ENCODE measurements at regions not wholly inside any gene's neighbourhood (a gene's known extent, or its start where the extent isn't known, plus 50 kb on each side); places are given as distances from the start of the nearest gene placed in this dataset.

DNA sequence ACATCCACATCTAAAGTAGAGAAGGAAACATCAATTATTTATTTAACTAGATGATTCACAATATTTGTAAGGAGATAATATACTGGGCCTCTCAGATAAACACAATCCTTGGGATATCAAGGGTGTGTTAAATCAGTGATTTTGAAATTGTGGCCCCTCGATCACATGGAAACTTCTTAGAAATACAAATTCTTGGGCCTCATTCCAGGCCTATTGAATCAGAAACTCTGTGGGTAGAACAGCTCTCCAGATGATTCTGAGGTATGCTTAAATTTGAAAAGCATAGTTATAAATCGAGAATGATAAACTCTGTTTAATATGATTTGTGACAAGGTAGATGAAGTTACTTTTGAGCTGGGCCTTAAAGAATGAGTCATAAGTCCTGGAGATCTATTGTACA lies 64.3 kb upstream of the GPR174 start:
- ChIA-PET POLR2A (no interaction called here), CTCF (interaction anchor here (0.8 to 1.9 kb wide), 2 partner anchors 10 to 82 kb away, joined by 3 to 5 read pairs; no protein-coding TSS in a partner anchor)
- TF ChIP-seq, protein P1, sequence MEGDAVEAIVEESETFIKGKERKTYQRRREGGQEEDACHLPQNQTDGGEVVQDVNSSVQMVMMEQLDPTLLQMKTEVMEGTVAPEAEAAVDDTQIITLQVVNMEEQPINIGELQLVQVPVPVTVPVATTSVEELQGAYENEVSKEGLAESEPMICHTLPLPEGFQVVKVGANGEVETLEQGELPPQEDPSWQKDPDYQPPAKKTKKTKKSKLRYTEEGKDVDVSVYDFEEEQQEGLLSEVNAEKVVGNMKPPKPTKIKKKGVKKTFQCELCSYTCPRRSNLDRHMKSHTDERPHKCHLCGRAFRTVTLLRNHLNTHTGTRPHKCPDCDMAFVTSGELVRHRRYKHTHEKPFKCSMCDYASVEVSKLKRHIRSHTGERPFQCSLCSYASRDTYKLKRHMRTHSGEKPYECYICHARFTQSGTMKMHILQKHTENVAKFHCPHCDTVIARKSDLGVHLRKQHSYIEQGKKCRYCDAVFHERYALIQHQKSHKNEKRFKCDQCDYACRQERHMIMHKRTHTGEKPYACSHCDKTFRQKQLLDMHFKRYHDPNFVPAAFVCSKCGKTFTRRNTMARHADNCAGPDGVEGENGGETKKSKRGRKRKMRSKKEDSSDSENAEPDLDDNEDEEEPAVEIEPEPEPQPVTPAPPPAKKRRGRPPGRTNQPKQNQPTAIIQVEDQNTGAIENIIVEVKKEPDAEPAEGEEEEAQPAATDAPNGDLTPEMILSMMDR (IDR thresholded peaks at IDR 0.05; ENCODE audit: control extremely low read depth, extremely low read depth, low read depth, missing control alignments): no peak
- DNase-seq (ENCODE audit: extremely low spot score): no peak

DNA sequence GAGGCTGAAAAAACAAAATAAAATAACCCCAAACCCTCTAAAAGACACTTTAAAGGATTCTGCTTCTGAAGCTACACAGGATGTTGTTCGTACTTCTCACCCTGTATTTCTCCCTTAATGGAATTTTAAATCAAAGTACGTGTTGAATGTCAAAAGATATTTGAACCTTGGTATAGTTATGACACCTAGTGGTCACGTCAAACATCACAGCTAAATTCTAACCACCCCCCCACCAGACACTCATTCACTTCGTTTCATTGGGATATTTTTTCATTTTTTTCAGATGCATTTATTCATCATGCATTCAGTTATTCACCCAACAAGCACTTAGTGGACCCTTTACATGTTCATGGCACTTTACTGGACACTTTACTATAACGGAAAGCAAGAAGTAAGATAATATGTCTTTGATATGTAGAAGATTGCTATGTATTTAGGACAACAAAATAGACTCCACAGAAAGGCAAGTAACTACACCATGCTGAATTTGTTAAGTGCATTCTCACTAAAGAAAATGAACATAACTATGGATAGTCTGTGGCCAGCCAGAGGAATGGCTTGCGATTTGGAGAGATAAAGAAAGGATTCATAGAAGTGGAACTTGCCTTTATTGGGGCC lies 62.5 kb upstream of the GPR174 start:
- POLR2A ChIA-PET: no interaction called here
- TF ChIP-seq, protein P1 (IDR thresholded peaks at IDR 0.05; ENCODE audit: control extremely low read depth, extremely low read depth, low read depth, missing control alignments): peak; percentile 38
- peak; percentile 26 for DNase-seq (ENCODE audit: extremely low spot score)
- CTCF ChIA-PET: interaction anchor here (0.9 to 2.1 kb wide), 7 partner anchors 10 to 331 kb away, joined by 3 to 7 read pairs (median 5); no protein-coding TSS in a partner anchor

DNA sequence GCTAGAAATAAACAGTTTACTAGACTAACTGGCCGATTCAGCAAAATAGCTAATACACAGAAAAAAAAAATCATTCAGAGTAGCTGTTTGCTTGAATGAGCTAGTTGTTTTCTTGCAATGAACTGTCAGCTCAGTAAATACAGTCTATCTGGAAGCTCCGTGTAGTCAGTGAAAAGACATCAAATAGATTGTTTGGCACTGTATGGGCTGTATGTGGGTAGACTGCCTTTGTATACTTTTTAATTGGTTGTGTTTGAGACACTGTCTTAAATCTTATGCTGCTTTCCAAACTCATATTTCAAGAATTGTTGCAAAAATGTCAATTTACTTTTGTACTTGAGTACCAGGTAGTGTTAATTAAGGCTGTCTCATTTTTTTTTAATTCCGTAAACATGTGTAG lies 61.6 kb upstream of the GPR174 start:
- POLR2A ChIA-PET: no interaction called here
- TF ChIP-seq, protein P1 (IDR thresholded peaks at IDR 0.05; ENCODE audit: control extremely low read depth, extremely low read depth, low read depth, missing control alignments): no peak
- no peak for DNase-seq (ENCODE audit: extremely low spot score)
- CTCF ChIA-PET: interaction anchor here (1.6 to 2.1 kb wide), 2 partner anchors 10 to 132 kb away, joined by 5 to 7 read pairs; no protein-coding TSS in a partner anchor

DNA sequence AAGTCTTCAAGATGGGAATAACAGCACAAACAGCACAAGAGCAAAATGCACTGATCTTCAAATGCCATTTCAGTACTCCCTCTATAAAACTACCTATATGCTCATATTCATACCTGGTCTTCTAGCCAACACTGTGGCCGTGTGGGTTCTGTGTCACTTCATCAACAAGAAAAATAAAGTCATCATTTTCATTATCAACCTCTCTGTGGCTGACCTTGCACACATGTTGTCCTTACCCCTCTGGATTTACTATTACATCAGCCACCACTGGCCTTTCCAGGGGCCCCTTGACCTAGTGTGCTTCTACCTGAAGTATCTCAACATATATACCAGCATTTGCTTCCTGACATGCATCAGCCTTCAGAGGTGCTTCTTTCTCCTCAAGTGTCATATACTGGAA lies 59.6 kb upstream of the GPR174 start:
- DNase-seq (ENCODE audit: extremely low spot score): no peak
- ChIA-PET POLR2A (no interaction called here), CTCF (no interaction called here)
- TF ChIP-seq, protein P1 (IDR thresholded peaks at IDR 0.05; ENCODE audit: control extremely low read depth, extremely low read depth, low read depth, missing control alignments): no peak

DNA sequence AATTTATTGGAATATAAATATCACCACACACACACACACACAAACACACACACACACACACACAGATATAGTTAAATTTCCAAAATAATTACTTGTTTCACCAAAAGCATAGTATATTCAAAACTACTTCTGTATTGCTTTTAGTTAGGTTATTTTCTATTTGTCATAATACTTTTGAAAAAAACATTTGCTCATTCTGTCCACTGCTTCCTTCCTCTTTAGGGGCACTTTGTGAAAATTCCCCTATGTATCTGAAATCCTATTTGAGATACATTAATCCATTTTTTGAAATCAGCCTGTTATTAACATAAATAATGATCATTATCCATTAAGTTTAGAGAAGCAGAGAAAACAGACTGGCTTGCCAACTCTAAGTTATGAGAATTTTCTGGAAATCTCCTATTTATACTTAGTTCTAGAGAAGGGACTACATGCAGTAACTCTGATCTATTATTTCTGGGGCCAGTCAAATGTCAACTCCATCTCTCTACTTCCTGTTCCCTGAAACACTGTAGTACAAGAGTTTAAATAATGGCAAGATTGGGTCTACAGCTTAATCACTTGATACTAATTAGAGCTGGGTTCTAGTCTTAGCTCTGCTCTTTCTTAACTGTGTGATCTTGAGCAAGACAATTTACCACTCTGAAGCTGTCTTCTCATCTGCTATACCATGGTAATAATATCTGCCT lies 54.4 kb upstream of the GPR174 start:
- no peak for DNase-seq (ENCODE audit: extremely low spot score)
- TF ChIP-seq, protein P1 (IDR thresholded peaks at IDR 0.05; ENCODE audit: control extremely low read depth, extremely low read depth, low read depth, missing control alignments): no peak
- ChIA-PET POLR2A (interaction anchor here (0.6 kb wide), 1 partner anchor 146 kb away, joined by 4 read pairs; no protein-coding TSS in a partner anchor), CTCF (no interaction called here)

DNA sequence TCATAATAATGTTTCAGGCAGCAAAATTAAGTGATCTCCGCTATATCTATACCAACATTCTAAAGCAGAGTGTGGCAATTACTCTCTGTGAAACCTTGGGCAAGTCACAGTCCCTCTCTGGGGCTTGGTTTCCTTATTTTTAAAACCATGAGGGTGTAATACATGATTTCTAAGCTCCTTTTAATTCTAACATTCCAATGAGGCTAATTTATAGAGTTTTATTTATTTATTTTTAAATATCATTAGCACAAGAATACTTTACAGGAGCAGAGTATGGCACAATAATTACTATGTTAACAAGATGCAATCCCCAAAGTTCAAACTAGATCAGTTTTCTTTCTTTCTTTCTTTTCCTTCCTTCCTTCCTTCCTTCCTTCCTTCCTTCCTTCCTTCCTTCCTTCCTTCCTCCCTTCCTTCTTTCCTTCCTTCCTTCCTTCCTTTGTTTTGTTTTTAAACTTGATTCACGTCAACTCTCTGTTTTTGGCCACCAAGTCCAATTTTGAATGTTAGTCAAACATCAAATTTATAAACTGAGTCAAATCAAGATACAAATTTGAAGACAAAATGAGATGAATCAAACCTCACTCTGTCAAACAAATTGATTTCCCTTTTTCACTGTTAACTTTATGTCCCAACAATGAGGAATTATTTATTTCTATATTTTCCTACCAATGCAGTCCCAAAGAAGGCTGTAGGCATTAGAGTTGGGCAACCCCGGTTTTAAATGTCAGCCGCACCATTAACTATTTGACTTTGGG lies 50.2 kb upstream of the GPR174 start:
- no peak for DNase-seq (ENCODE audit: extremely low spot score)
- TF ChIP-seq, protein P1 (IDR thresholded peaks at IDR 0.05; ENCODE audit: control extremely low read depth, extremely low read depth, low read depth, missing control alignments): no peak
- ChIA-PET POLR2A (no interaction called here), CTCF (no interaction called here)
